Smooth muscle cell (in vitro differentiated cells): ENCODE measurements at regions not wholly inside any gene's neighbourhood (a gene's known extent, or its start where the extent isn't known, plus 50 kb on each side); places are given as distances from the start of the nearest gene placed in this dataset.

Source experiments
- DNase-seq: peaks from one replicate; lab custom pipeline; 2025; ENCODE audit not compliant: unreplicated experiment; lab: John Stamatoyannopoulos, UW
- H2AFZ ChIP-seq: fragments of 200-600 bp; sonication (generic); 2 replicates; pipeline ENCODE4 v1.6.0; 2016; ENCODE audit warnings: antibody characterized with exemption, low read depth, mild to moderate bottlenecking
- H3F3A ChIP-seq: fragments of 200-600 bp; sonication (generic); 2 replicates; pipeline ENCODE4 v1.6.0; 2017; ENCODE audit warnings: antibody characterized with exemption, low read depth
- H3K27ac ChIP-seq: fragments of 200-600 bp; sonication (generic); 2 replicates; pipeline ENCODE4 v1.5.1; 2016; ENCODE audit warnings: low read depth, mild to moderate bottlenecking
- H3K27me3 ChIP-seq: fragments of 200-600 bp; sonication (generic); 2 replicates; pipeline ENCODE4 v1.6.1; 2016; ENCODE audit warnings: low read depth, mild to moderate bottlenecking
- H3K36me3 ChIP-seq: fragments of 200-600 bp; sonication (generic); 2 replicates; pipeline ENCODE4 v1.5.1; 2016; ENCODE audit warnings: low read depth
- H3K4me1 ChIP-seq: fragments of 200-600 bp; sonication (generic); 2 replicates; pipeline ENCODE4 v1.5.1; 2016; ENCODE audit warnings: low read depth
- H3K4me2 ChIP-seq: fragments of 200-600 bp; sonication (generic); 2 replicates; pipeline ENCODE4 v1.6.0; 2016; ENCODE audit warnings: mild to moderate bottlenecking
- H3K4me3 ChIP-seq: fragments of 200-600 bp; sonication (generic); 2 replicates; pipeline ENCODE4 v1.5.1; 2016; ENCODE audit warnings: mild to moderate bottlenecking
- H3K79me2 ChIP-seq: fragments of 200-600 bp; sonication (generic); 2 replicates; pipeline ENCODE4 v1.6.0; 2016; ENCODE audit warnings: low read depth, mild to moderate bottlenecking
- H3K9ac ChIP-seq: fragments of 200-600 bp; sonication (generic); 2 replicates; pipeline ENCODE4 v1.6.0; 2016; ENCODE audit warnings: low read depth
- H3K9me3 ChIP-seq: fragments of 200-600 bp; sonication (generic); replicated peaks from 2 replicates; pipeline ENCODE4 v1.5.1; 2016; ENCODE audit warnings: low read depth
- H4K20me1 ChIP-seq: fragments of 200-600 bp; sonication (generic); 2 replicates; pipeline ENCODE4 v1.6.0; 2016; ENCODE audit warnings: low read depth
- CTCF ChIP-seq: fragments of 200-600 bp; sonication (generic); IDR thresholded peaks from 2 replicates; pipeline ENCODE4 v1.5.1; 2017; ENCODE audit warnings: borderline replicate concordance, mild to moderate bottlenecking, antibody characterized with exemption; ENCODE audit not compliant: insufficient read depth, poor library complexity, severe bottlenecking
- WGBS: methylation state at CpG from one replicate; pipeline ENCODE4 v1.1.7; 2016; ENCODE audit warnings: low lambda C conversion rate; 5-methylcytosine and 5-hydroxymethylcytosine counted together

GRCh38 chrX:25204182-25204581, 188.4 kb upstream of the ARX start:
- no peak for TF ChIP-seq CTCF
- Histone ChIP-seq H3K36me3 (no peaks in the 10 kb centered on the region), H3F3A (no peaks in the 10 kb centered on the region), H3K27me3 (no peaks in the 10 kb centered on the region), H3K9me3 (no peaks in the 10 kb centered on the region), H2AFZ (no peak overlapping the region), H3K4me2 (no peak overlapping the region), H4K20me1 (no peaks in the 10 kb centered on the region), H3K4me3 (no peak overlapping the region), H3K9ac (no peak overlapping the region), H3K79me2 (no peaks in the 10 kb centered on the region), H3K4me1 (no peaks in the 10 kb centered on the region), H3K27ac (no peak overlapping the region)
- no peak for DNase-seq

- 70% methylated on average over 2 of the region's 2 CpGs for WGBS
- TF ChIP-seq CTCF, result no peak
- no peaks in the 10 kb centered on the region for H3K79me2 ChIP-seq
- DNase-seq, result no peak
- no peaks in the 10 kb centered on the region for H3K9me3 ChIP-seq
- no peak overlapping the region for H3K9ac ChIP-seq
- H4K20me1 ChIP-seq, result no peaks in the 10 kb centered on the region
- H3K4me2 ChIP-seq, result no peak overlapping the region
- H2AFZ ChIP-seq, result no peak overlapping the region
- no peaks in the 10 kb centered on the region for H3K4me1 ChIP-seq
- no peak overlapping the region for H3K27ac ChIP-seq
- H3K4me3 ChIP-seq, result no peak overlapping the region
- H3F3A ChIP-seq, result no peaks in the 10 kb centered on the region
- no peaks in the 10 kb centered on the region for H3K36me3 ChIP-seq
- H3K27me3 ChIP-seq, result no peaks in the 10 kb centered on the region
Observed at GRCh38 chrX:25202827-25203226, 187.1 kb upstream of the ARX start.

- H3F3A ChIP-seq, result no peaks in the 10 kb centered on the region
- no peak for DNase-seq
- H3K4me3 ChIP-seq, result no peak overlapping the region
- no peaks in the 10 kb centered on the region for H3K27me3 ChIP-seq
- no peak overlapping the region for H3K4me2 ChIP-seq
- no peaks in the 10 kb centered on the region for H3K79me2 ChIP-seq
- H3K4me1 ChIP-seq, result no peaks in the 10 kb centered on the region
- H3K27ac ChIP-seq, result no peak overlapping the region
- no peaks in the 10 kb centered on the region for H3K9me3 ChIP-seq
- 78% methylated on average over 3 of the region's 3 CpGs for WGBS
- H3K9ac ChIP-seq, result no peak overlapping the region
- no peak overlapping the region for H2AFZ ChIP-seq
- H3K36me3 ChIP-seq, result no peaks in the 10 kb centered on the region
- TF ChIP-seq CTCF, result no peak
- H4K20me1 ChIP-seq, result no peaks in the 10 kb centered on the region
Observed at GRCh38 chrX:25198891-25199290, 183.1 kb upstream of the ARX start.

GRCh38 chrX:25198253-25198652, 182.5 kb upstream of the ARX start:
- no peaks in the 10 kb centered on the region for H3F3A ChIP-seq
- WGBS, result 77% methylated on average over 3 of the region's 3 CpGs
- H3K9ac ChIP-seq, result no peak overlapping the region
- H3K79me2 ChIP-seq, result no peaks in the 10 kb centered on the region
- H3K36me3 ChIP-seq, result no peaks in the 10 kb centered on the region
- no peak overlapping the region for H3K4me3 ChIP-seq
- no peaks in the 10 kb centered on the region for H3K27me3 ChIP-seq
- DNase-seq, result no peak
- no peak overlapping the region for H3K4me2 ChIP-seq
- no peaks in the 10 kb centered on the region for H3K4me1 ChIP-seq
- no peaks in the 10 kb centered on the region for H3K9me3 ChIP-seq
- no peak overlapping the region for H3K27ac ChIP-seq
- no peaks in the 10 kb centered on the region for H4K20me1 ChIP-seq
- H2AFZ ChIP-seq, result no peak overlapping the region
- no peak for TF ChIP-seq CTCF
